ENCODE measurements at regions not wholly inside any gene's neighbourhood (a gene's known extent, or its start where the extent isn't known, plus 50 kb on each side); places are given as distances from the start of the nearest gene placed in this dataset.

- Histone ChIP-seq H3K9ac (replicated peaks; ENCODE audit: extremely low read depth, insufficient read depth, low read length) (no peak overlapping the region), H3K9me3 (replicated peaks; ENCODE audit: control insufficient read depth, insufficient read depth, low read length) (no peaks in the 10 kb centered on the region), H3K36me3 (ENCODE audit: control insufficient read depth in 2 of 2, extremely low read depth in 1 of 2, insufficient read depth in 2 of 2, low read length in 2 of 2) (no peaks in the 10 kb centered on the region), H4K20me1 (replicated peaks; ENCODE audit: control insufficient read depth, extremely low read depth, insufficient read depth, low read length) (no peaks in the 10 kb centered on the region), H3K79me2 (ENCODE audit: control insufficient read depth, insufficient read depth, low read length) (no peaks in the 10 kb centered on the region), H3K4me1 (ENCODE audit: control insufficient read depth, extremely low read depth, insufficient read depth, low read length) (no peaks in the 10 kb centered on the region), H3K27ac (ENCODE audit: insufficient read depth, low read depth, low read length) (no peak overlapping the region), H3K4me3 (replicated peaks in 1 of 3; ENCODE audit: insufficient read depth in 1 of 3, low read depth in 1 of 3, low read length in 3 of 3) (no peak overlapping the region), H3K4me2 (ENCODE audit: insufficient read depth, low read length) (no peak overlapping the region), H3K27me3 (ENCODE audit: control insufficient read depth in 2 of 2, insufficient read depth in 2 of 2, low read length in 2 of 2) (no peaks in the 10 kb centered on the region), H2AFZ (ENCODE audit: low read depth, low read length) (no peak overlapping the region), H3K9me1 (replicated peaks; ENCODE audit: control insufficient read depth, extremely low read depth, insufficient read depth, low read length) (no peaks in the 10 kb centered on the region)
- BruUV-seq (replicated peaks): no TSS peak
- CTCF ChIA-PET: no interaction called here
- TF ChIP-seq CTCF (IDR thresholded peaks at IDR 0.05; ENCODE audit: extremely low read depth in 1 of 2, insufficient read depth in 1 of 2, low read depth in 1 of 2, low read length in 2 of 2) (no peak), JUN (IDR thresholded peaks at IDR 0.05; ENCODE audit: borderline replicate concordance, insufficient read depth, insufficient read length, low read depth) (no peak), MAX (IDR thresholded peaks at IDR 0.05; ENCODE audit: insufficient read depth, insufficient read length) (no peak), GATA2 (IDR thresholded peaks at IDR 0.05; ENCODE audit: insufficient read depth, insufficient read length, low read depth, low read length) (no peak), EZH2 (IDR thresholded peaks at IDR 0.05; ENCODE audit: borderline replicate concordance, low read depth, low read length, severe bottlenecking) (no peak), POLR2AphosphoS5 (IDR thresholded peaks at IDR 0.05; ENCODE audit: insufficient read depth, low read depth, low read length) (no peak), FOS (IDR thresholded peaks at IDR 0.05; ENCODE audit: borderline replicate concordance, insufficient read depth, low read length) (no peak), POLR2A (IDR thresholded peaks at IDR 0.05; ENCODE audit: low read depth, low read length) (no peak), MYC (IDR thresholded peaks at IDR 0.05; ENCODE audit: low read depth, low read length) (no peak)
- DNase-seq (ENCODE audit: low read depth, low spot score): no peak
- intact Hi-C loops (cut with micrococcal nuclease): no loop called here
- dilution Hi-C loops (cut with MboI; ENCODE audit: extremely low pct_ligation_motif_present, low sequenced_read_pairs): no loop called here
- POLR2A ChIA-PET: no interaction called here
- FAIRE-seq: no peak
Observed at GRCh38 chr3:33921608-33922007, 123.2 kb downstream of the PDCD6IP start.

Data from endothelial cell of umbilical vein (primary cell).